Lower leg skin (tissue), 3 donors: ENCODE measurements at regions not wholly inside any gene's neighbourhood (a gene's known extent, or its start where the extent isn't known, plus 50 kb on each side); places are given as distances from the start of the nearest gene placed in this dataset.

Experiments used
- POLR2A ChIP-seq, 2 donors: fragments of 450-650 bp; IDR thresholded peaks; one replicate each; pipeline ENCODE4 v1.6.1; 2016 to 2017; ENCODE audit warnings: antibody characterized with exemption in 2 of 2, mild to moderate bottlenecking in 1 of 2, moderate library complexity in 1 of 2
- TF ChIP-seq, protein P1 (sequence below), 3 donors: fragments of 450-650 bp; IDR thresholded peaks; one replicate each; pipeline ENCODE4 v1.5.1; 2016; ENCODE audit warnings: antibody characterized with exemption in 3 of 3, mild to moderate bottlenecking in 3 of 3, moderate library complexity in 2 of 3

DNA sequence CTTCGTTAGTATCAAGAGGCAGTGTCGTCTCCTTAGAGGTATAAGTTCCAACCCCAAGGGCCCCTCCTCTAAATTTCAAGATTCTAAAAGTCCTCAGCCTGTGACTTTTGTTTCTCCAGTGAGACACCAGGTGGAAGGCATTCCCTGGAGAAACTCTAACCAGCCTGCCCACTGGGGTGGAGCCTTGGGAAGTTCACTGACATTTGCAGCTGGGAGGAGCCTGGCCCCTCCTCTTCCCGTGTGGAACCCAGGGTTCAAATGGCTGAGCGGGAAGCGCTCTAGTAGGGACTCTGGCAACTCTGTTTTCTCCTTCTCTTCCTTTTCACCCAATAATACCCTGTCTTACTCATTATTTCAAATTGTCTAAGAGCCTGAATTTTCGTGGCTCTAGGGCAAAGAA, 325.0 kb downstream of the TLL1 start:
- TF ChIP-seq, protein P1, sequence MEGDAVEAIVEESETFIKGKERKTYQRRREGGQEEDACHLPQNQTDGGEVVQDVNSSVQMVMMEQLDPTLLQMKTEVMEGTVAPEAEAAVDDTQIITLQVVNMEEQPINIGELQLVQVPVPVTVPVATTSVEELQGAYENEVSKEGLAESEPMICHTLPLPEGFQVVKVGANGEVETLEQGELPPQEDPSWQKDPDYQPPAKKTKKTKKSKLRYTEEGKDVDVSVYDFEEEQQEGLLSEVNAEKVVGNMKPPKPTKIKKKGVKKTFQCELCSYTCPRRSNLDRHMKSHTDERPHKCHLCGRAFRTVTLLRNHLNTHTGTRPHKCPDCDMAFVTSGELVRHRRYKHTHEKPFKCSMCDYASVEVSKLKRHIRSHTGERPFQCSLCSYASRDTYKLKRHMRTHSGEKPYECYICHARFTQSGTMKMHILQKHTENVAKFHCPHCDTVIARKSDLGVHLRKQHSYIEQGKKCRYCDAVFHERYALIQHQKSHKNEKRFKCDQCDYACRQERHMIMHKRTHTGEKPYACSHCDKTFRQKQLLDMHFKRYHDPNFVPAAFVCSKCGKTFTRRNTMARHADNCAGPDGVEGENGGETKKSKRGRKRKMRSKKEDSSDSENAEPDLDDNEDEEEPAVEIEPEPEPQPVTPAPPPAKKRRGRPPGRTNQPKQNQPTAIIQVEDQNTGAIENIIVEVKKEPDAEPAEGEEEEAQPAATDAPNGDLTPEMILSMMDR (IDR thresholded peaks at IDR 0.05) = no peak
- TF ChIP-seq POLR2A (IDR thresholded peaks at IDR 0.05) = no peak
